ENCODE measurements at regions not wholly inside any gene's neighbourhood (a gene's known extent, or its start where the extent isn't known, plus 50 kb on each side); places are given as distances from the start of the nearest gene placed in this dataset.

DNA sequence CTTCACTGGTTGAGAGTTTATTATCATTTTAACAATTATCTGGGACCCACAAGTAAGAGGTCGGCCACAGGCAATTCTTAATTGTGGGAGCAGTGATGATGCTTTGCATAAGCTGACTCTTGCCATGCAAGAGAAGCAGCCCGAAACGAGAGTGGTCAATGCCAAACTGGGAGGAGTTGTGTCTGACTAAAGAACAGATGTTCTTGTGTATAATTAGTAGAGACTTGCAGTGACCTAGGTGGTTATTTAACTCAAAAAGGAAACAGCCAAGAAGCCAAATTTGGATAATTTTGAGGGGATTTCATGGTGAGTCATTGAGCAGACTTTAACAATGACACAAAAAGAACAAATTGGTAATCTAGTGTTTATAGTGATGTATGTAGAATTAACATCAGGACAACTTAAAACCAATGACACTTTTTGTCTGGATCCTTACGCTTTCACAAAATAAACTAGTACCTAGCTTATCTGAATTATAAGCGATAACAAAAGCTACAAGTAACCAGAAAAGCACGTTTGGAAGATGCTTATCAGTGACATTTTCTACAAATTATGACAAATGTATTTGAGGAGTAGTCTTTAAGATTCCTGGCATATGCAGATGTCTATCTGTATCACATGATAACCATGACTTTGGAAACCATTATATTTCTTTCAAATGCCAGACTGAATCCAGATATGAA is 184.7 kb upstream of the DLGAP1 start:
- WGBS (ENCODE audit: insufficient coverage, low coverage, low lambda C conversion rate, missing lambda C conversion rate): 40% methylated on average over 6 of the region's 6 CpGs
- no peaks in the 10 kb centered on the region for H3K4me1 ChIP-seq
- no peak overlapping the region for H3K27ac ChIP-seq
- no peaks in the 10 kb centered on the region for H3K36me3 ChIP-seq
- intact Hi-C loops (cut with DNase I): no loop called here
- no peak for TF ChIP-seq POLR2A (IDR thresholded peaks at IDR 0.05)
- TF ChIP-seq, protein P1, sequence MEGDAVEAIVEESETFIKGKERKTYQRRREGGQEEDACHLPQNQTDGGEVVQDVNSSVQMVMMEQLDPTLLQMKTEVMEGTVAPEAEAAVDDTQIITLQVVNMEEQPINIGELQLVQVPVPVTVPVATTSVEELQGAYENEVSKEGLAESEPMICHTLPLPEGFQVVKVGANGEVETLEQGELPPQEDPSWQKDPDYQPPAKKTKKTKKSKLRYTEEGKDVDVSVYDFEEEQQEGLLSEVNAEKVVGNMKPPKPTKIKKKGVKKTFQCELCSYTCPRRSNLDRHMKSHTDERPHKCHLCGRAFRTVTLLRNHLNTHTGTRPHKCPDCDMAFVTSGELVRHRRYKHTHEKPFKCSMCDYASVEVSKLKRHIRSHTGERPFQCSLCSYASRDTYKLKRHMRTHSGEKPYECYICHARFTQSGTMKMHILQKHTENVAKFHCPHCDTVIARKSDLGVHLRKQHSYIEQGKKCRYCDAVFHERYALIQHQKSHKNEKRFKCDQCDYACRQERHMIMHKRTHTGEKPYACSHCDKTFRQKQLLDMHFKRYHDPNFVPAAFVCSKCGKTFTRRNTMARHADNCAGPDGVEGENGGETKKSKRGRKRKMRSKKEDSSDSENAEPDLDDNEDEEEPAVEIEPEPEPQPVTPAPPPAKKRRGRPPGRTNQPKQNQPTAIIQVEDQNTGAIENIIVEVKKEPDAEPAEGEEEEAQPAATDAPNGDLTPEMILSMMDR (IDR thresholded peaks at IDR 0.05): no peak
- no peak for DNase-seq
- H3K4me3 ChIP-seq: no peak overlapping the region
- no peaks in the 10 kb centered on the region for H3K27me3 ChIP-seq
- ATAC-seq: no peak
- H3K9me3 ChIP-seq: no peaks in the 10 kb centered on the region

DNA sequence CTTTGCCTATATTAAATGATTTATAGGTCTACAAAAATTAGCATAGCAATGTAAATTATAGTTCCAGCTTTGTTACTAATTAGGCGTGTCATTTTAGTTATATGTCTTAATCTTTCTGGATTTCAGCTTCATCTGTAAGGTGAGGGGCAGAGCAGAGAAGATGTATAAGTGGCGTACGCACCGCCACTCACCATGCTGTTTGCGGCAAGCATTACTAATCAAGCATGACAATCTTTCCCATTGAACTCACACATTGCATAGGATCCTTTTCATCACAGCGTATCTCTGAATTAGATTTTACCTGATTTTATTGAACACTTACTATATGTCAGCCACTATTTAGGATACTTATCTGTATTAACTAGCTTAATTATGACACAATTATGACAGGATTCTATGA is 183.6 kb upstream of the DLGAP1 start:
- intact Hi-C loops (cut with DNase I): no loop called here

DNA sequence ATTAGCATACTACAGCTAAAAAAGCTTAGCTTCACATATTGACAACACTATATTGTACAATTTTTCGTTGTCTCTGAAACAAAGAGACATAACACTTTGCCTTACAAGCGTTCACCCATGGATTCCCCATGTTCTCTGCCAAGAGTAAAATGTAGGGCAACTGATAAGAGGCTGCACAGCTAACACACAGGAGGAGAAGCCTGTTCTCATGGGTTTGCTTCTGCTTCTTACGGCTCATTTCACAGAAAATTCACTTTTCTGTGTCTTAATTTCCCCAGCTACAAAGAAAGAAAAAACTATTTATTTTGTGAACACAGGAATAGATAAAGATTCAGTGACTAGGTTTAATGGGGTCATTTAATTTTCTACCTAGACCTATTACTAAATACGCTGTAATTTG is 182.8 kb upstream of the DLGAP1 start:
- intact Hi-C loops (cut with DNase I): no loop called here
- no peaks in the 10 kb centered on the region for H3K27me3 ChIP-seq
- no peak for DNase-seq
- H3K4me3 ChIP-seq: no peak overlapping the region
- no peaks in the 10 kb centered on the region for H3K36me3 ChIP-seq
- 48% methylated on average over 4 of the region's 4 CpGs for WGBS (ENCODE audit: insufficient coverage, low coverage, low lambda C conversion rate, missing lambda C conversion rate)
- H3K9me3 ChIP-seq: no peaks in the 10 kb centered on the region
- ATAC-seq: no peak
- TF ChIP-seq, protein P1 (IDR thresholded peaks at IDR 0.05): no peak
- no peak for TF ChIP-seq POLR2A (IDR thresholded peaks at IDR 0.05)
- no peak overlapping the region for H3K27ac ChIP-seq
- no peaks in the 10 kb centered on the region for H3K4me1 ChIP-seq

More for the DNA sequence above, 183.6 kb upstream of the DLGAP1 start:
- DNase-seq (no peak), ATAC-seq (no peak)
- H3K27ac ChIP-seq: no peak overlapping the region
- TF ChIP-seq, protein P1 (IDR thresholded peaks at IDR 0.05): no peak
- H3K27me3 ChIP-seq: no peaks in the 10 kb centered on the region
- no peaks in the 10 kb centered on the region for H3K9me3 ChIP-seq
- no peak overlapping the region for H3K4me3 ChIP-seq
- no peaks in the 10 kb centered on the region for H3K4me1 ChIP-seq
- H3K36me3 ChIP-seq: no peaks in the 10 kb centered on the region
- WGBS (ENCODE audit: insufficient coverage, low coverage, low lambda C conversion rate, missing lambda C conversion rate): 86% methylated on average over 6 of the region's 6 CpGs

DNA sequence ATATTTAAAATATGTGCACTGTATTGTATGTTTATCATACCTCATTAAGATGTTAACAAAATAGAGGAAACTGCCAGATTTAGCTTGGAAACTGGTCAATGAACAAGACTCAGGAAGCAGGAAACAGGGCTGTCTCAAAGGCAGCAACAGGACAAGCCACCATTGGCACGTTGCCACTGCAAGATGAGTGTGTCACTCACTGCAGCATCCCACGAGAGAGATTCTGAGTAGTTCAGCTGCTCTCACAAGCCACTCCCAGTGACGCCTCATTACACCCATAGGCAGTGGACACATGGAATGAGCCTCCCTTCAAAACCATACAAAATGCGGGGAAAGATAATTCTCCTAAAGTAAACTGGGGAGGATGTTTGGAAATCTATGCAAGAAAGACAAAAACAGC is 181.9 kb upstream of the DLGAP1 start:
- no peaks in the 10 kb centered on the region for H3K4me1 ChIP-seq
- whole genome bisulfite sequencing (ENCODE audit: insufficient coverage, low coverage, low lambda C conversion rate, missing lambda C conversion rate): 37% methylated on average over 4 of the region's 4 CpGs
- no peak overlapping the region for H3K4me3 ChIP-seq
- H3K27ac ChIP-seq: no peak overlapping the region
- intact Hi-C loops (cut with DNase I): no loop called here
- no peaks in the 10 kb centered on the region for H3K27me3 ChIP-seq
- DNase-seq: no peak
- TF ChIP-seq, protein P1 (IDR thresholded peaks at IDR 0.05): no peak
- no peak for TF ChIP-seq POLR2A (IDR thresholded peaks at IDR 0.05)
- no peaks in the 10 kb centered on the region for H3K36me3 ChIP-seq
- no peaks in the 10 kb centered on the region for H3K9me3 ChIP-seq
- no peak for ATAC-seq

DNA sequence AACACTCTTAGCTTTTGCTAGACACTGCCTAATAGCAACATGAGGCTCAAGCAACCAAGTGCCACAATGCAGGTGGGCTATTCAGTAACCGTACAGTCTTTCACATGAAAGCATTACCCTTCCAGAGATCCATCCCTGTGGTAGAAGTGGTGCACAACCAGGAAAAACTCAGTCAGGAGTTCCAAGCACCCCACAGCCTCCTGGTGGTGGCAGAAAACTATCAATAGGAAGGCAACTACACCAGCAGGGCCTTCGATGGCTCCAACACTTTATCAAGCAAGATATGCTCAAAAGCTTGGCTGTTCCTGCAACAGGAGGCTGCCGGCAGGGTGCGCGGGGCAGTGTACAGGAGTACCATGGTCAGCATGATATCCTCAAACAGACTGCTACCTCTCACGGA is 176.1 kb upstream of the DLGAP1 start:
- Histone ChIP-seq H3K36me3 (no peaks in the 10 kb centered on the region), H3K9me3 (no peaks in the 10 kb centered on the region), H3K4me3 (no peak overlapping the region), H3K27ac (no peak overlapping the region), H3K27me3 (no peaks in the 10 kb centered on the region), H3K4me1 (no peaks in the 10 kb centered on the region)
- TF ChIP-seq, protein P1 (IDR thresholded peaks at IDR 0.05): no peak
- no peak for TF ChIP-seq POLR2A (IDR thresholded peaks at IDR 0.05)
- intact Hi-C loops (cut with DNase I): no loop called here
- DNase-seq (no peak), ATAC-seq (no peak)
- 80% methylated on average over 2 of the region's 6 CpGs for WGBS (ENCODE audit: insufficient coverage, low coverage, low lambda C conversion rate, missing lambda C conversion rate)
